A549 (cell line): ENCODE measurements at regions not wholly inside any gene's neighbourhood (a gene's known extent, or its start where the extent isn't known, plus 50 kb on each side); places are given as distances from the start of the nearest gene placed in this dataset.

Experiments
- ATAC-seq, 2 experiments: fragments of 200-7000 bp in 1 of 2; fragments of >200 bp in 1 of 2; cut with Nextera tagmentation in 1 of 2; cut with Tn5 transposase in 1 of 2; 3 replicates each; pipeline versions ENCODE4 v1.8.0 to v1.9.1; 2018 to 2020; ENCODE audit warnings: mild to moderate bottlenecking in 1 of 2, moderate library complexity in 1 of 2
- CTCF ChIA-PET: fragments of 300-600 bp; sonication (Branson Sonifier 250); formaldehyde crosslinking; extraction: SDS; loops from one replicate; lab custom pipeline; 2021; ENCODE audit warnings: antibody characterized with exemption, inconsistent platforms; lab: Yijun Ruan, JAX
- POLR2A ChIA-PET: fragments of 350-600 bp; formaldehyde crosslinking; extraction: SDS; loops from one replicate; lab custom pipeline; 2021; ENCODE audit warnings: antibody characterized with exemption, inconsistent platforms; lab: Yijun Ruan, JAX
- DNase-seq, 2 experiments: peaks; one replicate each; pipeline versions ENCODE4 v3.0.0 to v3.0.0-alpha.2; 2011 to 2016; ENCODE audit warnings: low read depth in 1 of 2, low spot score in 1 of 2
- FAIRE-seq: peaks from 2 replicates; lab custom pipeline; 2011; peaks lifted over from hg19 to GRCh38; lab: Jason Lieb, UNC
- H3K27ac ChIP-seq, 2 experiments: fragments of >200 bp; sonication (Bioruptor Twin); formaldehyde crosslinking; 3 replicates each; pipeline ENCODE4 v1.5.1; 2016 to 2017
- H3K4me1 ChIP-seq: fragments of >200 bp; sonication (Bioruptor Twin); formaldehyde crosslinking; 3 replicates; pipeline ENCODE4 v1.6.1; 2016
- H3K4me2 ChIP-seq: fragments of >200 bp; sonication (Bioruptor Twin); formaldehyde crosslinking; 3 replicates; pipeline ENCODE4 v1.6.1; 2016
- H3K4me3 ChIP-seq: fragments of >200 bp; sonication (Bioruptor Twin); formaldehyde crosslinking; 3 replicates; pipeline ENCODE4 v1.5.1; 2016
- H3K9me3 ChIP-seq: fragments of >200 bp; sonication (Bioruptor Twin); formaldehyde crosslinking; 3 replicates; pipeline ENCODE4 v1.6.1; 2016
- BCL3 ChIP-seq: fragments of >200 bp; sonication (Bioruptor Twin); formaldehyde crosslinking; IDR thresholded peaks from 3 replicates; pipeline ENCODE4 v1.6.1; 2016
- CEBPB ChIP-seq, 2 experiments: fragments of >200 bp in 1 of 2; sonication (Bioruptor Twin) in 1 of 2; formaldehyde crosslinking in 1 of 2; IDR thresholded peaks; 2 replicates each; pipeline ENCODE4 v1.6.1; 2012 to 2016
- CHD2 ChIP-seq: fragments of 150-350 bp; IDR thresholded peaks from 2 replicates; pipeline ENCODE4 v1.6.1; 2014; ENCODE audit warnings: low read length; ENCODE audit not compliant: partially characterized antibody
- CHD4 ChIP-seq: fragments of 200-600 bp; sonication (generic); IDR thresholded peaks from 2 replicates; pipeline ENCODE4 v1.6.1; 2016; ENCODE audit warnings: antibody characterized with exemption, mild to moderate bottlenecking, borderline replicate concordance
- EHF ChIP-seq: fragments of 250-450 bp; sonication (Bioruptor Pico); IDR thresholded peaks from 2 replicates; pipeline ENCODE4 v1.5.0; 2020; ENCODE audit warnings: mild to moderate bottlenecking
- FOXS1 ChIP-seq: fragments of 250-450 bp; sonication (Bioruptor Pico); IDR thresholded peaks from 2 replicates; pipeline ENCODE4 v1.5.0; 2020; ENCODE audit warnings: mild to moderate bottlenecking, moderate library complexity
- HDAC2 ChIP-seq: fragments of 200-600 bp; sonication (generic); IDR thresholded peaks from 2 replicates; pipeline ENCODE4 v1.6.1; 2016
- HEYL ChIP-seq: fragments of 250-450 bp; sonication (Bioruptor Pico); IDR thresholded peaks from 2 replicates; pipeline ENCODE4 v1.8.0; 2021; ENCODE audit warnings: mild to moderate bottlenecking, moderate library complexity
- HMGXB4 ChIP-seq: fragments of 250-450 bp; sonication (Bioruptor Pico); IDR thresholded peaks from 2 replicates; pipeline ENCODE4 v1.5.0; 2021; ENCODE audit warnings: mild to moderate bottlenecking, moderate library complexity, borderline replicate concordance
- HOXB13 ChIP-seq: fragments of 250-450 bp; sonication (Bioruptor Pico); IDR thresholded peaks from 2 replicates; pipeline ENCODE4 v1.5.0; 2020; ENCODE audit warnings: low read depth, mild to moderate bottlenecking, moderate library complexity
- HOXB5 ChIP-seq: fragments of 250-450 bp; sonication (Bioruptor Pico); IDR thresholded peaks from 2 replicates; pipeline ENCODE4 v1.5.0; 2020; ENCODE audit warnings: mild to moderate bottlenecking, moderate library complexity
- KDM1A ChIP-seq: fragments of 200-600 bp; sonication (generic); IDR thresholded peaks from 2 replicates; pipeline ENCODE4 v1.6.1; 2016; ENCODE audit warnings: low read depth, mild to moderate bottlenecking
- MAZ ChIP-seq: fragments of 150-350 bp; IDR thresholded peaks from 2 replicates; pipeline ENCODE4 v1.6.1; 2014; ENCODE audit warnings: antibody characterized with exemption, low read depth, low read length, borderline replicate concordance
- NFE2L2 ChIP-seq: fragments of 150-350 bp; conservative IDR thresholded peaks from 2 replicates; pipeline ENCODE4 v1.6.1; 2014; ENCODE audit warnings: low read length
- PBX3 ChIP-seq: IDR thresholded peaks from 2 replicates; pipeline ENCODE4 v1.6.1; 2012
- SMC3 ChIP-seq: fragments of >200 bp; sonication (Bioruptor Twin); formaldehyde crosslinking; IDR thresholded peaks from 3 replicates; pipeline ENCODE4 v1.6.1; 2018; ENCODE audit warnings: inconsistent platforms
- TFCP2L1 ChIP-seq: fragments of 250-450 bp; sonication (Bioruptor Pico); IDR thresholded peaks from 2 replicates; pipeline ENCODE4 v1.5.0; 2021; ENCODE audit warnings: mild to moderate bottlenecking
- ZFP36 ChIP-seq: fragments of 450-650 bp; IDR thresholded peaks from 2 replicates; pipeline ENCODE4 v1.6.1; 2014; ENCODE audit warnings: borderline replicate concordance; ENCODE audit not compliant: partially characterized antibody
- ZNF302 ChIP-seq: fragments of 250-450 bp; sonication (Bioruptor Pico); IDR thresholded peaks from 2 replicates; pipeline ENCODE4 v1.9.0; 2021; ENCODE audit warnings: inconsistent platforms, mild to moderate bottlenecking, moderate library complexity
- ZSCAN20 ChIP-seq: fragments of 250-450 bp; sonication (Bioruptor Pico); IDR thresholded peaks from 2 replicates; pipeline ENCODE4 v1.8.0; 2022; ENCODE audit warnings: mild to moderate bottlenecking, moderate library complexity
- WGBS: methylation state at CpG from one replicate; pipeline ENCODE4 v1.1.6; 2017; ENCODE audit errors: missing lambda C conversion rate; 5-methylcytosine and 5-hydroxymethylcytosine counted together
- TF ChIP-seq, protein P1 (sequence below): IDR thresholded peaks from 2 replicates; pipeline ENCODE4 v1.6.1; 2012; ENCODE audit warnings: low read depth, borderline replicate concordance

- TF ChIP-seq NFE2L2 (no peak), PBX3 (no peak), ZNF302 (CRISPR knock-in tag) (no peak), ZSCAN20 (CRISPR knock-in tag) (no peak)
These were observed 641.5 kb downstream of the PLOD2 start (continued) for GRCh38 chr3:145519398-145520047.

DNA sequence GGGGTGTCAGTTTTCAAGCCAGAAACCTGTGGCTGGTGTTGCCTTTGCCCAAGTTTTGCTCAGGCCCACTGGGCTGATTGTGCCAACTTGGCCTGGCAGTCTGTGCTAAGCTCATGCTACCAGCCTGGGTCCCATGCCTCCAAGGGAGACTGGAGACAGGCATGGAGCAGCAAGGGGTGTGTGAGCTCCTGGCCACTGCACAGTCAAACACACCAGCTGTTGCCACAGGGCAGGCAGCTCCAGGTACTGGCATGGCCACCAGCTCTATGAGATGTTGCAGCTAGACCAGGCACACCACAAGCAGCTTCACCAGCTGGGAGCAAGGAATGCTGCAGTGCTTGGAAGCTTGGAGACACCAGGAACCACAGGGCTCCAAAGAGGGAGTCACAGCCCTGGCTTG is 638.8 kb downstream of the PLOD2 start:
- no peak overlapping the region for H3K4me3 ChIP-seq
- DNase-seq (no peak), FAIRE-seq (no peak), ATAC-seq (no peak)
- H3K4me1 ChIP-seq = no peaks in the 10 kb centered on the region
- TF ChIP-seq HOXB5 (CRISPR knock-in tag) (no peak), SMC3 (no peak), MAZ (no peak), FOXS1 (CRISPR knock-in tag) (no peak)
- TF ChIP-seq, protein P1, sequence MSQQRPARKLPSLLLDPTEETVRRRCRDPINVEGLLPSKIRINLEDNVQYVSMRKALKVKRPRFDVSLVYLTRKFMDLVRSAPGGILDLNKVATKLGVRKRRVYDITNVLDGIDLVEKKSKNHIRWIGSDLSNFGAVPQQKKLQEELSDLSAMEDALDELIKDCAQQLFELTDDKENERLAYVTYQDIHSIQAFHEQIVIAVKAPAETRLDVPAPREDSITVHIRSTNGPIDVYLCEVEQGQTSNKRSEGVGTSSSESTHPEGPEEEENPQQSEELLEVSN = no peak
- no peak overlapping the region for H3K4me2 ChIP-seq
- CTCF ChIA-PET = interaction anchor here (1.2 kb wide), 1 partner anchor 9 kb away, joined by 3 read pairs; no protein-coding TSS in a partner anchor
- no peak overlapping the region for H3K27ac ChIP-seq
- H3K9me3 ChIP-seq = no peaks in the 10 kb centered on the region
- POLR2A ChIA-PET = no interaction called here

DNA sequence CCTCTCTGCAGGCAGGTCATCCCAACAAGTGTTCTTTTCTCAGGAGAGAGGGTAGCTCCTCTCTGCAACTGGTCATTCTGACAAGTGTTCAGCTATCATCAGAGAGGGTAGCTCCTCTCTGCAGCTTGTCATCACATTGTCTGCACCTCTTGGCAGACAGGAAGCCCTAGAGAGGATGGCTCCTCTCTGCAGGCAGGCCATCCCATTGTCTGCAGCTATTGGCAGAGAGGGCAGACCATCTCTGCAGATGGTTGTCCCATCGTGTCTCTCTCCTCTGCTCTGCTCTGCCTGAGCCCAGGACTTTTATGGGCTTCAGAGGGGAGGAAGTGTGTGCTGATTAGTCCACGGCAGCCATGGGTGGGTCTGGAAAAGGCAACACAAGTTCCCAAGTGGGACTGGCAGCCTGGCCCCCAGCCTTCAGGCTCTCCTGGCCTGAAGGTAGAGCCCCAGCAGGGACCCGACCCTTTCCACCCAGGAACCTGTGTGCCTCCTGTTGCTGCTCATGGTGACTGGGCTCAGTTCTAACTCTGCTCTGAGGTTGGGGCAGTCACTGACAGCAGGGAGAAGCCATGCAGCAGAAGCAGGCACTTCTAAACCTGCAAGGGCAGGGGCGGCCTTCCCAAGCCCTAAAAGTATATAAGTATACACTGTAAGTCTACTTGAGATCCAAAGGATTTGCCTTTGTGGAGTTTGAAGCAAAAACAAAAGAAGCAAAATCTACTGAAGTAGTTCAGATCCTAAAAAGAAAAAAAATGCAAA is 637.9 kb downstream of the PLOD2 start:
- CTCF ChIA-PET = no interaction called here

More for the DNA sequence above, 637.9 kb downstream of the PLOD2 start:
- H3K27ac ChIP-seq = no peak overlapping the region
- ATAC-seq = no peak
- H3K4me2 ChIP-seq = no peak overlapping the region
- no peaks in the 10 kb centered on the region for H3K9me3 ChIP-seq
- WGBS = 21% methylated on average over 4 of the region's 4 CpGs
- TF ChIP-seq FOXS1 (CRISPR knock-in tag) (no peak), EHF (CRISPR knock-in tag) (no peak), HOXB13 (CRISPR knock-in tag) (no peak), ZFP36 (no peak), HDAC2 (no peak), TFCP2L1 (no peak), ZSCAN20 (CRISPR knock-in tag) (no peak), KDM1A (no peak), CEBPB (IDR thresholded peaks at IDR 0.05) (no peak), ZNF302 (CRISPR knock-in tag) (no peak), BCL3 (no peak), HMGXB4 (CRISPR knock-in tag) (no peak), HEYL (no peak), CHD2 (no peak), MAZ (no peak), CHD4 (no peak)
- TF ChIP-seq, protein P1 = no peak
- no peak overlapping the region for H3K4me3 ChIP-seq
- no peak for DNase-seq
- FAIRE-seq = no peak
- POLR2A ChIA-PET = no interaction called here
- H3K4me1 ChIP-seq = no peaks in the 10 kb centered on the region
